SK-N-SH (cell line): ENCODE measurements at regions not wholly inside any gene's neighbourhood (a gene's known extent, or its start where the extent isn't known, plus 50 kb on each side); places are given as distances from the start of the nearest gene placed in this dataset.
"Not testable (repeated sequence)": the region's sequence is repeated elsewhere in the genome, so short reads cannot be mapped to it uniquely, and the experiment has no call there.

Experiments used
- CTCF ChIA-PET: fragments of 300-600, 350-600 bp; formaldehyde crosslinking; extraction: SDS; loops from one replicate; lab custom pipeline; 2021; lab: Yijun Ruan, JAX
- POLR2A ChIA-PET: fragments of 350-600 bp; sonication (Branson Sonifier 250); formaldehyde crosslinking; extraction: SDS; loops from one replicate; lab custom pipeline; 2020; ENCODE audit warnings: antibody characterized with exemption, inconsistent platforms; lab: Yijun Ruan, JAX
- DNase-seq: peaks from one replicate; pipeline ENCODE4 v3.0.0; 2012
- H2AFZ ChIP-seq: fragments of 200-600 bp; sonication (generic); 2 replicates; pipeline ENCODE4 v1.8.1; 2016; ENCODE audit warnings: antibody characterized with exemption, mild to moderate bottlenecking, low read depth
- H3F3A ChIP-seq: fragments of 200-600 bp; sonication (generic); replicated peaks from 2 replicates; pipeline ENCODE3; 2016; ENCODE audit warnings: antibody characterized with exemption, mild to moderate bottlenecking; ENCODE audit not compliant: insufficient read depth
- H3K27ac ChIP-seq, 2 experiments: fragments of 200-500 bp in 1 of 2; fragments of 200-600 bp in 1 of 2; sonication (Bioruptor generic) in 1 of 2; sonication (generic), shearing (Covaris generic) in 1 of 2; 2 replicates each; pipeline versions ENCODE4 v1.5.1 to v1.6.1; 2014 to 2016; ENCODE audit warnings: low read depth in 2 of 2, inconsistent platforms in 1 of 2, low read length in 1 of 2, mild to moderate bottlenecking in 1 of 2, mixed read lengths in 1 of 2
- H3K27me3 ChIP-seq: fragments of 200-600 bp; sonication (generic), shearing (Covaris generic); 2 replicates; pipeline ENCODE4 v1.6.1; 2016; ENCODE audit warnings: mixed run types; ENCODE audit not compliant: insufficient read depth
- H3K36me3 ChIP-seq, 2 experiments: fragments of 200-500 bp in 1 of 2; fragments of 200-600 bp in 1 of 2; sonication (Bioruptor generic) in 1 of 2; sonication (generic) in 1 of 2; replicated peaks in 1 of 2; 2 replicates each; pipeline versions ENCODE3 to v1.5.1; 2014 to 2016; ENCODE audit warnings: low read length in 1 of 2, mild to moderate bottlenecking in 1 of 2; ENCODE audit not compliant: insufficient read depth in 2 of 2, control insufficient read depth in 1 of 2
- H3K4me1 ChIP-seq, 2 experiments: fragments of 200-500 bp in 1 of 2; fragments of 200-600 bp in 1 of 2; sonication (Bioruptor generic) in 1 of 2; sonication (generic), shearing (Covaris generic) in 1 of 2; 2 replicates each; pipeline versions ENCODE4 v1.5.1 to v1.6.1; 2014 to 2016; ENCODE audit warnings: low read depth in 1 of 2, low read length in 1 of 2, mixed run types in 1 of 2; ENCODE audit not compliant: insufficient read depth in 2 of 2, control insufficient read depth in 1 of 2
- H3K4me2 ChIP-seq: fragments of 200-600 bp; sonication (generic), shearing (Covaris generic); 2 replicates; pipeline ENCODE4 v1.6.1; 2017; ENCODE audit warnings: mixed run types
- H3K4me3 ChIP-seq, 2 experiments: fragments of 200-500 bp in 1 of 2; fragments of 200-600 bp in 1 of 2; sonication (Bioruptor generic) in 1 of 2; sonication (generic), shearing (Covaris generic) in 1 of 2; 2 replicates each; pipeline versions ENCODE4 v1.5.1 to v1.8.1; 2014 to 2016; ENCODE audit warnings: low read depth in 2 of 2, inconsistent platforms in 1 of 2, low read length in 1 of 2, mild to moderate bottlenecking in 1 of 2, mixed read lengths in 1 of 2, moderate library complexity in 1 of 2
- H3K79me2 ChIP-seq: fragments of 200-600 bp; sonication (generic); 2 replicates; pipeline ENCODE4 v1.8.1; 2017; ENCODE audit warnings: mild to moderate bottlenecking; ENCODE audit not compliant: insufficient read depth
- H3K9ac ChIP-seq: fragments of 200-600 bp; sonication (generic); 2 replicates; pipeline ENCODE4 v1.6.1; 2017; ENCODE audit warnings: mixed run types
- H3K9me2 ChIP-seq: fragments of 200-600 bp; sonication (generic); 2 replicates; pipeline ENCODE4 v1.6.1; 2017; ENCODE audit warnings: mixed run types
- H3K9me3 ChIP-seq: fragments of 200-600 bp; sonication (generic); 2 replicates; pipeline ENCODE4 v1.6.1; 2017; ENCODE audit warnings: mixed run types, mild to moderate bottlenecking, moderate library complexity
- H4K20me1 ChIP-seq: fragments of 200-600 bp; sonication (generic); 2 replicates; pipeline ENCODE4 v1.6.1; 2017; ENCODE audit warnings: mild to moderate bottlenecking, mixed run types; ENCODE audit not compliant: insufficient read depth
- ELF1 ChIP-seq: IDR thresholded peaks from 2 replicates; pipeline ENCODE4 v1.4.0; 2012
- EZH2phosphoT487 ChIP-seq: fragments of 200-600 bp; sonication (generic); IDR thresholded peaks from 2 replicates; pipeline ENCODE4 v1.6.1; 2017; ENCODE audit warnings: low read depth, mixed run types, mild to moderate bottlenecking, antibody characterized with exemption, moderate library complexity, borderline replicate concordance
- FOXJ3 ChIP-seq: sonication (generic); formaldehyde crosslinking; IDR thresholded peaks from 2 replicates; pipeline ENCODE4 v1.5.1; 2020; ENCODE audit warnings: mild to moderate bottlenecking, missing genetic modification reagents
- FOXM1 ChIP-seq: IDR thresholded peaks from 2 replicates; pipeline ENCODE4 v1.4.0; 2012; ENCODE audit warnings: low read depth, mild to moderate bottlenecking
- IRF3 ChIP-seq: fragments of 150-350 bp; IDR thresholded peaks from 2 replicates; pipeline ENCODE4 v1.6.1; 2016; ENCODE audit warnings: mild to moderate bottlenecking, low read depth, low read length
- JUND ChIP-seq: IDR thresholded peaks from 2 replicates; pipeline ENCODE4 v1.4.0; 2012
- MAX ChIP-seq: IDR thresholded peaks from 2 replicates; pipeline ENCODE4 v1.4.0; 2012; ENCODE audit warnings: low read depth
- MEF2A ChIP-seq: IDR thresholded peaks from 2 replicates; pipeline ENCODE4 v1.4.0; 2012; ENCODE audit warnings: low read depth, borderline replicate concordance
- NRF1 ChIP-seq: IDR thresholded peaks from 2 replicates; pipeline ENCODE4 v1.6.1; 2012; ENCODE audit warnings: low read depth, mild to moderate bottlenecking, low read length
- REST ChIP-seq: IDR thresholded peaks from 2 replicates; pipeline ENCODE4 v1.6.1; 2012; ENCODE audit warnings: mild to moderate bottlenecking, low read depth, low read length, moderate library complexity
- RXRA ChIP-seq: IDR thresholded peaks from 2 replicates; pipeline ENCODE4 v1.4.0; 2012; ENCODE audit warnings: low read depth, mild to moderate bottlenecking, borderline replicate concordance
- SMC3 ChIP-seq: IDR thresholded peaks from 2 replicates; pipeline ENCODE4 v1.6.1; 2012; ENCODE audit warnings: low read depth, low read length, improper control_type of control experiment
- WGBS: methylation state at CpG from one replicate; pipeline ENCODE4 v1.1.6; 2017; ENCODE audit warnings: low lambda C conversion rate; 5-methylcytosine and 5-hydroxymethylcytosine counted together

GRCh38 chr20:36082315-36082915, 72.1 kb upstream of the EPB41L1 start:
- H3K4me2 ChIP-seq: no peak overlapping the region
- no peaks in the 10 kb centered on the region for H3K9me3 ChIP-seq
- H3K9ac ChIP-seq: no peak overlapping the region
- H3K79me2 ChIP-seq: no peaks in the 10 kb centered on the region
- H3K4me3 ChIP-seq: no peak overlapping the region
- 77% methylated on average over 7 of the region's 7 CpGs for WGBS
- H3F3A ChIP-seq: no peaks in the 10 kb centered on the region
- H3K36me3 ChIP-seq: no peaks in the 10 kb centered on the region
- no peak overlapping the region for H2AFZ ChIP-seq
- TF ChIP-seq NRF1 (no peak), MAX (no peak), JUND (no peak), EZH2phosphoT487 (no peak), FOXJ3 (no peak), RXRA (no peak), ELF1 (no peak), FOXM1 (no peak), REST (no peak), IRF3 (no peak), SMC3 (no peak), MEF2A (no peak)
- H3K9me2 ChIP-seq: no peaks in the 10 kb centered on the region
- ChIA-PET POLR2A (no interaction called here), CTCF (no interaction called here)
- no peaks in the 10 kb centered on the region for H3K4me1 ChIP-seq
- no peak overlapping the region for H3K27ac ChIP-seq
- DNase-seq: no peak
- H4K20me1 ChIP-seq: no peaks in the 10 kb centered on the region
- no peaks in the 10 kb centered on the region; the same call in 1 of the 2 replicates for H3K27me3 ChIP-seq

GRCh38 chr20:36083200-36083599, 71.3 kb upstream of the EPB41L1 start:
- H3K9me2 ChIP-seq, DNase-seq, H3K27me3 ChIP-seq, H2AFZ ChIP-seq, H3K4me3 ChIP-seq, H3K4me1 ChIP-seq, H4K20me1 ChIP-seq, POLR2A ChIA-PET, H3K4me2 ChIP-seq, CTCF ChIA-PET, H3K9ac ChIP-seq, H3K79me2 ChIP-seq, H3K27ac ChIP-seq, H3F3A ChIP-seq, H3K36me3 ChIP-seq, H3K9me3 ChIP-seq: not testable (repeated sequence)
- 84% methylated on average over 4 of the region's 4 CpGs for WGBS
